OCI-LY3 (cell line): ENCODE measurements at regions not wholly inside any gene's neighbourhood (a gene's known extent, or its start where the extent isn't known, plus 50 kb on each side); places are given as distances from the start of the nearest gene placed in this dataset.

Experiments used
- EZH2phosphoT487 ChIP-seq: fragments of 200-600 bp; shearing (Covaris generic); IDR thresholded peaks from 2 replicates; pipeline ENCODE4 v1.6.1; 2018; ENCODE audit warnings: antibody characterized with exemption, mixed run types, low read depth
- TF ChIP-seq, protein P1 (sequence below): fragments of 200-600, 300-600 bp; sonication (generic); IDR thresholded peaks from 2 replicates; pipeline ENCODE4 v1.5.1; 2014; ENCODE audit warnings: antibody characterized with exemption, low read length, low read depth

- TF ChIP-seq, protein P1, sequence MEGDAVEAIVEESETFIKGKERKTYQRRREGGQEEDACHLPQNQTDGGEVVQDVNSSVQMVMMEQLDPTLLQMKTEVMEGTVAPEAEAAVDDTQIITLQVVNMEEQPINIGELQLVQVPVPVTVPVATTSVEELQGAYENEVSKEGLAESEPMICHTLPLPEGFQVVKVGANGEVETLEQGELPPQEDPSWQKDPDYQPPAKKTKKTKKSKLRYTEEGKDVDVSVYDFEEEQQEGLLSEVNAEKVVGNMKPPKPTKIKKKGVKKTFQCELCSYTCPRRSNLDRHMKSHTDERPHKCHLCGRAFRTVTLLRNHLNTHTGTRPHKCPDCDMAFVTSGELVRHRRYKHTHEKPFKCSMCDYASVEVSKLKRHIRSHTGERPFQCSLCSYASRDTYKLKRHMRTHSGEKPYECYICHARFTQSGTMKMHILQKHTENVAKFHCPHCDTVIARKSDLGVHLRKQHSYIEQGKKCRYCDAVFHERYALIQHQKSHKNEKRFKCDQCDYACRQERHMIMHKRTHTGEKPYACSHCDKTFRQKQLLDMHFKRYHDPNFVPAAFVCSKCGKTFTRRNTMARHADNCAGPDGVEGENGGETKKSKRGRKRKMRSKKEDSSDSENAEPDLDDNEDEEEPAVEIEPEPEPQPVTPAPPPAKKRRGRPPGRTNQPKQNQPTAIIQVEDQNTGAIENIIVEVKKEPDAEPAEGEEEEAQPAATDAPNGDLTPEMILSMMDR, result no peak
- TF ChIP-seq EZH2phosphoT487, result no peak
Observed at GRCh38 chr16:64656471-64656870, 465.4 kb downstream of the CDH11 start.
